GM19025 (cell line): ENCODE measurements at regions not wholly inside any gene's neighbourhood (a gene's known extent, or its start where the extent isn't known, plus 50 kb on each side); places are given as distances from the start of the nearest gene placed in this dataset.

Source experiments
- ATAC-seq: cut with Tn5 transposase; IDR thresholded peaks from one replicate; pipeline ENCODE4 v1.9.1; 2021; ENCODE audit warnings: mild to moderate bottlenecking, low read depth, moderate library complexity; ENCODE audit not compliant: unreplicated experiment

GRCh38 chr6:134866563-134866962, 83.3 kb downstream of the ALDH8A1 start:
- no peak for ATAC-seq

- ATAC-seq, result no peak
These were observed 85.3 kb downstream of the ALDH8A1 start for GRCh38 chr6:134864558-134864957.

GRCh38 chr6:134863763-134864510, 86.0 kb downstream of the ALDH8A1 start:
- no peak for ATAC-seq

GRCh38 chr6:134854366-134854765, 95.5 kb downstream of the ALDH8A1 start:
- ATAC-seq, result no peak

- no peak for ATAC-seq
These were observed 96.5 kb downstream of the ALDH8A1 start for GRCh38 chr6:134853111-134854055.

GRCh38 chr6:134851548-134851947, 98.4 kb downstream of the ALDH8A1 start:
- ATAC-seq, result no peak

- ATAC-seq, result no peak
These were observed 99.1 kb downstream of the ALDH8A1 start for GRCh38 chr6:134850721-134851305.

- ATAC-seq, result no peak
These were observed 99.9 kb downstream of the ALDH8A1 start for GRCh38 chr6:134849920-134850447.

- no peak for ATAC-seq
These were observed 101.8 kb downstream of the ALDH8A1 start for GRCh38 chr6:134848076-134848475.

- no peak for ATAC-seq
These were observed 103.0 kb downstream of the ALDH8A1 start for GRCh38 chr6:134846865-134847264.

- ATAC-seq, result no peak
These were observed 103.9 kb downstream of the ALDH8A1 start for GRCh38 chr6:134846031-134846430.

GRCh38 chr6:134844120-134844519, 105.8 kb downstream of the ALDH8A1 start:
- ATAC-seq, result no peak

GRCh38 chr6:134840086-134840867, 109.6 kb downstream of the ALDH8A1 start:
- ATAC-seq, result peak; percentile 65

- no peak for ATAC-seq
These were observed 113.9 kb downstream of the ALDH8A1 start for GRCh38 chr6:134835993-134836392.

GRCh38 chr6:134830940-134831339, 119.0 kb downstream of the ALDH8A1 start:
- ATAC-seq, result no peak

GRCh38 chr6:134830194-134830593, 119.7 kb downstream of the ALDH8A1 start:
- ATAC-seq, result no peak

GRCh38 chr6:134828641-134829040, 121.3 kb downstream of the ALDH8A1 start:
- no peak for ATAC-seq

- no peak for ATAC-seq
These were observed 122.8 kb downstream of the ALDH8A1 start for GRCh38 chr6:134826889-134827737.

- no peak for ATAC-seq
These were observed 126.2 kb downstream of the ALDH8A1 start for GRCh38 chr6:134823710-134824034.
